COLO668 (cell line): ENCODE measurements at regions not wholly inside any gene's neighbourhood (a gene's known extent, or its start where the extent isn't known, plus 50 kb on each side); places are given as distances from the start of the nearest gene placed in this dataset.

ENCODE experiments used
- DNase-seq: peaks from one replicate; lab custom pipeline; 2025; ENCODE audit not compliant: unreplicated experiment; lab: John Stamatoyannopoulos, UW

- DNase-seq: no peak
Measured at GRCh38 chr3:193844472-193844871, 251.5 kb downstream of the OPA1 start.

- DNase-seq: no peak
Measured at GRCh38 chr3:193845144-193845543, 252.1 kb downstream of the OPA1 start.

GRCh38 chr3:193846569-193846968 lies 253.6 kb downstream of the OPA1 start:
- DNase-seq: no peak

- DNase-seq: no peak
Measured at GRCh38 chr3:193847402-193847801, 254.4 kb downstream of the OPA1 start.

- DNase-seq: no peak
Measured at GRCh38 chr3:193848547-193848946, 255.5 kb downstream of the OPA1 start.

GRCh38 chr3:193850084-193850619 lies 257.1 kb downstream of the OPA1 start:
- no peak for DNase-seq

- no peak for DNase-seq
Measured at GRCh38 chr3:193851428-193851847, 258.4 kb downstream of the OPA1 start.

- no peak for DNase-seq
Measured at GRCh38 chr3:193851941-193852674, 259.1 kb downstream of the OPA1 start.

GRCh38 chr3:193852901-193853300 lies 259.9 kb downstream of the OPA1 start:
- DNase-seq: no peak

- no peak for DNase-seq
Measured at GRCh38 chr3:193853511-193854219, 260.7 kb downstream of the OPA1 start.

GRCh38 chr3:193857996-193858395 lies 265.0 kb downstream of the OPA1 start:
- DNase-seq: no peak

GRCh38 chr3:193859195-193859594 lies 266.2 kb downstream of the OPA1 start:
- no peak for DNase-seq

GRCh38 chr3:193861012-193861411 lies 268.0 kb downstream of the OPA1 start:
- no peak for DNase-seq

GRCh38 chr3:193862843-193863242 lies 269.8 kb downstream of the OPA1 start:
- DNase-seq: no peak

- no peak for DNase-seq
Measured at GRCh38 chr3:193863657-193864357, 270.8 kb downstream of the OPA1 start.

GRCh38 chr3:193865339-193865738 lies 270.6 kb upstream of the HES1 start:
- DNase-seq: no peak

GRCh38 chr3:193865896-193866480 lies 270.0 kb upstream of the HES1 start:
- no peak for DNase-seq

GRCh38 chr3:193868590-193868989 lies 267.4 kb upstream of the HES1 start:
- no peak for DNase-seq

- DNase-seq: no peak
Measured at GRCh38 chr3:193869221-193870201, 266.4 kb upstream of the HES1 start.
